NCI-H1436 treated with DMSO at 0.1 percent for 48 hours (cell line): ENCODE measurements at regions not wholly inside any gene's neighbourhood (a gene's known extent, or its start where the extent isn't known, plus 50 kb on each side); places are given as distances from the start of the nearest gene placed in this dataset.
"Not testable (repeated sequence)": the region's sequence is repeated elsewhere in the genome, so short reads cannot be mapped to it uniquely, and the experiment has no call there.

Experiments
- DNase-seq: peaks from one replicate; lab custom pipeline; 2025; lab: John Stamatoyannopoulos, UW

DNA sequence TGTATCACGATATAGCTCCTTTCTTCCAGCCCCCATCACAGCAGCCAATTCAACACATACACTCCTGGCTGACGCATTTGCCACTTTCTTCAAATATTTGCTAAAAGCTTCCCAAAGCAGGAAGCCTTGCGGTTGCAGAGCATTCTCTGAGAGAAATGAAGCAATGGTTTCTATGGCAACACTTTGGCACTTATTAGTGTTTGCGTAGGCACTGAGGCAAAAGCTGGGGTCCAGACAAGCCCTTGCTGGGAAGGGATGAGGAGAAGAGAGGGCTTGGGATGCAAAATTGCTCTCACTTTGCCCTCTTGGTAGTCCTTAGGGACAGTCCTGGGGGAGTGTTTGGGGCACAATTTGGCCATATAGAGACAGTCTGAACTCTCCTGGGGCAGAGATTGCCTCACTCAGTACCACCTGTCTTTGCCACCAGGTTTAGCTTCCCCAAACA is 55.0 kb upstream of the PAK3 start:
- DNase-seq = no peak

DNA sequence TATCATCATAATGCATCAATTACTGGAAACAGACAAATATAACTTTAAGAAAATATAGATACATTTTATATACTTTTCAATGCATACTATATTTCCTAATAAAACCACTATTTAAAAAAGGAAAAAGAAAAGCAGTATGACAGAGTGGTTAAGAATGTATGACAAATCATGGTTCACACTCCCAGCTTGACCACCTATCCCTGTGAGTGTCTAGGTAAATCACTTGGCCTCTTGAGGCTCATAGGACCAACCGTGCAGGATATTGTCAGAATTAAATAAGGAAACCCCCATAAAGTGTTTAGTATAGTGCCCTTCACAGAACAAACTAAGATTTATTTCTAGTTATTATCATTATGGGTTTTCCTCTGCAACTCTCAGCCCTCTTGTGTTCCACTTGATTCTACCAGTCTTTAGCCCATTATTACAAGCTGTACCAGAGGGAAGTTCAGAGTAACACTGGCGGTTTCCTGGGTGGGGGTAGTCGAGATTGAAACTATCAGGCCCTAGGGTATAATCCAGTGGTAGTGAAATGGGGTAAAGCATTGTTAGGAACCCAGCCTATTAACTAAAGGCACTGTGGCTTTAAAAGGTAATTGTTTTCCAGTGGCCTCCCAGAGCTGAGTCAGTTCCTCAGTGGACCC is 55.5 kb upstream of the PAK3 start:
- no peak for DNase-seq

DNA sequence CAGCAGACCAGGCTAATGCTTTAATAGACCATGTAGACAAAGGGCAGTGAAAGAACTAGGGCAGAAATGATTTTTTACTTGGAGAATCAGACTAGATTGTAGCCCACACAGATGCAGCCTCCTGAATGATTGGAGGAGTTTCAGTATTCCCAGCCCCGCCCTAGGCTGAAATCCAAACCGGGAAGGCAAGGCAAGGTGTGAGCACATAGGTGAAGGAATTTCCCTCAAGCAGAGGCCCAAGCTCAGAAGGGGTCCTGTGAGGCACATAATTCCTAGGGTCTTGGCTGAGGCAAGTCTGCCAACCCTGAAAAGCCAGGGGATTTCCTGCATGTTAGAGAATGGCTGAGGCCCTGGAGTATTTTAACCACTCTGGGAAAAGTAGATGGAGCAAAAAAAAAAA is 56.4 kb upstream of the PAK3 start:
- DNase-seq = no peak

DNA sequence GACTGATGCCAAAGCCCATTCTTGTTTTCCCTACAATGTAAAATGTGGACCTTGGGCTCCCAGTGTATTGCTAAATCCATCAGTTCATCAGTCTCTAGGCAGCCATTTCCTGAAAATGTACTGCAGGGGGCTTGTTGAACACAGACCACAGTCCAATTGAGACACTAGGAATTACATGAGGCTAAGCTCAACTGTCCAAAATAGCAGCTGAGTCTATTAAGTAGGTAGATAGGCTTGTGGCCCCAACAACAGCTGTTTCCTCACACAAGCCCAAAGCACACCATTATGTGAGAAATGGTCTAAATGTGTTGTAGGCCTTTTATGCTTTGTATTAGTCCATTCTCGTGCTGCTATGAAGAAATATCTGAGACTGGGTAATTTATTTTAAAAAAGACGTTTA is 60.0 kb upstream of the PAK3 start:
- no peak for DNase-seq

DNA sequence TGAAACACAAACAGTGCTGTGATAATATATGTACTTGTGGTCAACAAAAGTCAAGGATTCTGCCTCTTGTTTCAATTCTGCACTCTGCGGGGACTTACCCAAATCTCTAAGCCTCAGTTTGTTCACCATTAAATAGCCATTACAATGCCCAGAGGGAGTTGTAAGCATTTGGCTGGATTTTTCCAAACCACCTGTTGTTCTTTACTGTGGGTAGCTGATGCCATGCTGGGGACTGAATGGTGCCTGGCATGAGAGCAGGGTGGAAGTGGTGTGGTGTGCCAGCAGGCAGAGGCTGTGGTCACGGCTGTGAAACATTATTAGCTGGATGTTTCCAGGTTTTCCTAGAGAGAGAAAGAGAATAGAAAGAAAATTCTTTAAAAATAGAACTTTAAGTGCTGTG is 60.7 kb upstream of the PAK3 start:
- no peak for DNase-seq

DNA sequence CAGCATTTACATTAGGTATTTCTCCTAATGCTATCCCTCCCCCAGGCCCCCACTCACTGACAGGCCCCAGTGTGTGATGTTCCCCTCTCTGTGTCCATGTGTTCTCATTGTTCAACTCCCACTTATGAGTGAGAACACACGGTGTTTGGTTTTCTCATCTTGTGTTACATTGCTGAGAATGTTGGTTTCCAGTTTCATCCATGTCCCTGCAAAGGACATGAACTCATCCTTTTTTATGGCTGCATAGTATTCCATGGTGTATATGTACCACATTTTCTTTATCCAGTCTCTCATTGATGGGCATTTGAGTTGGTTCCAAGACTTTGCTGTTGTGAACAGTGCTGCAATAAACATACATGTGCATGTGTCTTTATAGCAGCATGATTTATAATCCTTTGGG is 73.0 kb upstream of the PAK3 start:
- DNase-seq = not testable (repeated sequence)

DNA sequence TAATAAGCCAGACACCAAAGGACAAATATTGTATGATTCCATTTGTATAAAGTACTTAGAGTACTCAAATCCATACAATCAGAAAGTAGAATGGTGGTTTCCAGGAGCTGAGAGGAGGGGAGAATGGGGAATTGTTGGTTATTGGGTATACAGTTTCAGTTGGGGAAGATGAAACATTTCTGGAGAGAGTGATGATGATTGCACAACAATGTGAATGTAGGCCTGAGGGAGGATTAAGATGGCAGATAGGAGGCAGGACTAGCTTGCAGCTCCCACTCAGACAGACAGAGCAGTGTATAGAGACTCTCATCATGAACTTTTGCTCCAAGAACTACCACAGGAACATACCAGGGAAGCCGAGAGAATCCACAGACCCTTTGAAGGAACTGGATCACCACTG is 75.7 kb upstream of the PAK3 start:
- no peak for DNase-seq

DNA sequence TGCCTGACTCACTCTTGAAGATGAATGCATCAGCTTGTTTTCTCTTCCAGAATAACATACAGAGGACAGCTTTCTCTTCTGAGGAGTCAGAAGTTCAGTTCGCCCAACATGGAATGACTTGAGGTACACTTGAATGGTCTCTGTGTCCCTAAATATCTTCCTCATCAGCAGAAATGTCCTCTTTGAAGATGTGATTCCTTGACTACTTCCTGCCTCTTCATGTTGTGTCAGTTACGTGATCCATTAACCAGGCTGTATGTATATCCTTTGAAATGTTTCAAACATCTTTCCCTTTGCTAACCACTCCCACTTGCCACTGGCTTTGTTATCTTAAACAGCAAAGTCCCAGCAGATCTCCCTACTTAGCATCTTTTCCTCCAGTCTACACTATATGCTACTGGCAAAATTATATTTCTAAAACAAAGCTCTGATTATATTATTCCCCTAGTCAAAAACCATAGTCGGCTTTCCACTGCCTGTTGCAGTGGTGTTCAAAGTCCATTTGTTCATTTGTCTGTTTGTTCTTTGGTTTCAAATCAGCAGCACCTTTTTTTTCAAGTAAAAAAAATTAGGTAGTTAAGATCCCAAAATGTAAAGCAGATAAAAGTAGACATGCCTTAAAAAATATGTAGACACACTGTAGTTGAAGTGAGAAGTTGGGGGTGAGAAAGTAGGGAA is 82.1 kb upstream of the PAK3 start:
- DNase-seq = no peak

DNA sequence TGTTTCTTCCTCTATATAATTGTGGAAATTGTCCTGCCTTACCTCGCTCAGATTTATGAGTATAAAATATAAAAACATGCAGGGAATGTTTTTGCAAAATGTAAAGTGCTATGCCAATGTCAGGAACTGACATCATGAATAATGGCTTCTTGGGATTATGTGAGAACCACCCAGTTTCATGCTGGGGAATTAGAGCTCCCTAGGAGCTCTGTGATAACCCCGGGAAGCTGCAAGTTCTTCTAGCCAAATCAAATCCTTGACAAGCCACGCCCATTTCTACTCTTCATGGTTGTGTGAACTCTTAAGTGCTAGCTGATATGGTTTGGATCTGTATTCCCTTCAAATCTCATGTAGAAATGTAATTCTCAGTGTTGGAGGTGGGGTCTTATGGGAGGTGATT is 85.9 kb upstream of the PAK3 start:
- DNase-seq = no peak

DNA sequence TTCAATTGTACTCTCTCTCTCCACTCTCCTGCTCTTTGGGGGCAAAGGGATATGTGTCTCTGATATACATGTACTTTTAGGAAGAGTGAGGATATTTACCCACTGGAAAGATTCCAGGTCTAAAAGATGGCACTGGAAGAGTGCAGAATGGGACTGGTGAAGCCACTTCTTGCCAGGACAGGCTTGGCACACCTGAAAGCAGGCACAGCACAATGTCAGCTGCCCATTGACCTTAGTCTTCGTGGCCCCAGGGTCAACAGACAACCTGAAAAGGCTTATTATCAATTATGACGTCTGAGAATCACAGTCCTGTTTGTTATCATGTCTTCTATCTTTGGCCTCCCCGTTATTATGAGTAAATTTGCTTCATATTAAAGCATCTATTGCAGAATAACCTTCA is 86.7 kb upstream of the PAK3 start:
- no peak for DNase-seq

DNA sequence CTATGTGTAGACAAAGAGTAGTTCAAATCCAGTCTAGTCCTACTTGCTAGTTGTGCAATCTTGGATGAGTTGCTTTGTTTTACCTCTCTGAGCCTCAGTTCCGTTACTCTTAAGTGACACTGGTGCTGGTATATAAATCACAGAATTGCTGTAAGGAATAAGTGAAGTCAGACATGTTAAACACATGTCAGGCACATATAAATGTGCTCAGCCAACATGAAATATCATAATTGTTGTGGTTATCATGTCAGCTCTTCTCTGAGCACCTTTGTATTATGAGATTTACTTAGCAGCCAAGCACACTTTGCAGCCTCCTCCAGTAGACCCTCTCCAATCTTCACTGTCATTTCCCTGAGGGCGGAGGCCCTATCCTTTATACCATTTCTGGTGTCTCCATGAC is 87.9 kb upstream of the PAK3 start:
- DNase-seq = no peak

DNA sequence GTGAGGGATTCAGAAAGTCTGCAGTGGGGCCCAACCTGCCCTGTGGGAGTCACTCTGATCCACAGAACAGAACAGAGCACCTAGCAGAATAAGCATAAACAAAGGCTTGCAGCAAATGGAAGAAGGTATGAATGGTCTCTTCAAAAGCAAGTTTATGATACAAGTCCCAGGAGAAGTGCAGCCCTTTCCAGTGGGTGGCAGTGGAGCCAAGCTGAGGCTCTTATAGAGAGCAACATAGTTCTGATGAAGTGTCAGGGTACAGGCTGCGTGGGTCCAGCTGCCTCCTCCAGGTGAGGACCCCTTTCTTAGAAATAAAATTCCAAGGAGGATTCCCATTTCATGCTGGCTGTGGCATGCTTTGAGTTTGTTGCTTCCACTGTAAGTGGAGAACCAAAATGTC is 88.8 kb upstream of the PAK3 start:
- no peak for DNase-seq

DNA sequence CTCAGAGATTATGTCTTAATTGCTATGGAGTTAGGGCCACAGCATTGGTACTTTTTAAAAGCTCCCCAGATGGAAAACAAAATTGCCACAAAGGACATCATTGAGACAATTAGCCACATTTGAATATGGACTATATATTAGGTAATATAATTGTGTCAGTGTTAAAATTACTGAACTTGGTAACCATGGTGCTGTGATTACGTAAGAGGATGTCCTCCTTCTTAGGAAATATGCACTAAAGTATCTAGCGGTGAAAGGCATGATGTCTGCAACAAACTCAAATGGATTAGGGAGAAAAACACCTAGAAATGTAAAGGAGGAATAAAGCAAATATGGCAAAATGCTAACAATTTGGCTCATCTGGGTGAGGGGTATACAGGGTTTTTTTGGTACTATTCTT is 89.9 kb upstream of the PAK3 start:
- no peak for DNase-seq

DNA sequence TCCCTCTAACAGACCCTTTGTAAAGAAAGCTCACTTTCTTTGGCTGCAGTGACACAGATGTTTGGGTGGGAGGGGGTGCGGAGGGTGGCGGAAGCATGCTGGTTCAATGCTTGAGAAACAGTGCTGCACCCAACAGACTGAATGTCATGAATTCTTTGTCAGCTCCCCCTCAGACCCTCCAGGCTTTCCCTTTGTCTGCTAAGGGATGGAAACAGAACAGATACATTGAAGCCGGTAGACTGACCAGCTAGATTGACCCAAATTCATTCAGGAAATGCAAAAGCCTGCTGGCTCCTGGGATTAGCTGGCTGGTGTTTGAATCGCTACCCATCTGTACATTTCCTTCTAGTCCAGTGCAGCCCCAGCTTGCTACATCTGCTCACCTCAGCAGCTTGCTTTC is 90.8 kb upstream of the PAK3 start:
- no peak for DNase-seq

DNA sequence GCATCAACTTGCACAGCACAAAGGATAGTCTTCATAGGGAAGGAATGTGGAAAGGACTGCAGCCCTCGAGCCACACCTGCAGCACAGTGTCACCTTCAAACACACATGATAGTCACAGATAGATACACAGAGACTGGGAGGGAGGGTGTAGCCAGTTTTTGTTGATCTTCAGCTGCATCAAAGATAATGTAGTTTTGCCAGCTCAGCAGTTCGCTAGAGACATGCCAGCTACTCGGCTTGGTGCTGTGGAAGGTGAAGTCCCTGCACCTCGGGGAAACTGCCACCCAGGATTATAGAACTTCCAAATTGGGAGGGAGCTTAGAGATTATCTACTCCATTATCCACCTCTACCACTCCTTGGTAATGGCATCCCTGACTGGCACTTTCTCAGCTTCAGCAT is 92.9 kb upstream of the PAK3 start:
- no peak for DNase-seq

DNA sequence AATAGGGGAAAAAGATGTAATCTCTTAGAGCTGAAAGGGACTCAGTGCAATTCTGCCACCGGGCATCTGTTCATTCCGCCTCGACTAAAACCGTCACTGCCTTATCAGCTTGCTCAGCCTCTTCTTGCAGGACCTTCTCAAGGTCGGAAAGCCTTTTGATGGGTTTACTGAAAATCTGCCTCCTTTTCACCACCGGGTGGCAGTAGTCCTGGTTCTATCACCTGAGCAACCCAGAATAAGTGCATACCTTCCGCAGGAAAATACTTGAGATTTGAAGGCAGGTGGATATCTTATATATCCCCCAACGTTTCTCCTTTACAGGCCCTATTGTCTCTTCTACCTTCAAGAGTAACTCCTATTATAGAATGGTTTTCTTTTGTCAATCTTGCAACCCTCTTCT is 103.4 kb upstream of the PAK3 start:
- no peak for DNase-seq

DNA sequence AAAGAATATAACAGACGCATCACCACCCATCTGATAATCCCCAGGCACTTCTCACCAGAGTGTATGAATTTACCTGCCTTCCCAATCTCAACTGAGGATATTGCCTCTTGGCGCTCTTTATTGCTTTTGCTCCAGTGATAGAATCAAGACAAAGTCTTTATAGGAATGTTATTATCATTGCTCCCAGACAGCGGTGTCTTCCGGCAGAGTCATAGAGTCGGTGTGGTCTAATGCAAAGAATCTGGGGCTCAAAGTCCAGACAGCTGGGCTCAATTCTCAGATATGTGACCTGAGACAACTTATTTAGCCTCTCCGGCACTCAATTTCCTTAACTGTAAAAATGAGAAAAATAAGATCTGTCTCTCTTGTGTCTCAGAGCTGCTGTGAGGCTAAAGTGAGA is 106.1 kb upstream of the PAK3 start:
- DNase-seq = no peak

DNA sequence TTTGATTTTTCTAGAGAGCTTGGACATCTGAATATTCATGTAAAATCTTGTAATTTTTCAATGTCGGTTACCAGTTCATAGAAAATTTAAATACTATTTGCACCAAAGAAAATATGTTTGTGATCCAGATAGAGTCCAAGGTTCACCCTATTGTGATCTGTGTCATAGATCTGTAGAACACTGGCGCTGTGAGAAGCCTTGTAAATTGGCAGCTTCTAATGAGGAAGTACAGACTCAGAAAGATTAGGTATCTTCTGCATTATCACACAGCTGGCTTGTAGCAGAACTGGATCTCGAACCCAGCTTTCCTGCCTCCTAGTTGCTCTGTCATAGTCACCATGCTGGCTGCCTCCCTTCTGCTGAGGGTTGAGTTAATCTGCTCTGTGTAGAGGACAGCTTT is 106.5 kb upstream of the PAK3 start:
- DNase-seq = no peak

DNA sequence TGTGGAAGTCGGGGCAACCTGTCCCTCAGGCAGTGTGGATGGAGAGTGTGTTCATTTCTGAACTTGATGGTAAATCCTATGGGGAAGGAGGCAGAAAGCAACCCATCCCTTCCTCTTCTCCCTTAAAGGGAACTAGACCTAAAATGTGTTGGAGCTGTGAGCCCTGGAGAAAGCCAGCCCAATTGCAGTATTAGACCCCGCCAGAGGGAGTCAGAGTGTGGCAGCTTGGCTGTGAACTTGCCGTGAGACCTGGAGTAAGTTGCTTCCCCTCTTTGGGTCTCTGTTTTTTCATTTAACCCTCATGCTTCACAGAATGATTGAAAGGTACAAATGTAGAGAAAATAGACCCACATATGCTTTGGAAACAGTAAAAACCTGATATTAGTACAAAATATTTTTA is 108.7 kb upstream of the PAK3 start:
- no peak for DNase-seq

DNA sequence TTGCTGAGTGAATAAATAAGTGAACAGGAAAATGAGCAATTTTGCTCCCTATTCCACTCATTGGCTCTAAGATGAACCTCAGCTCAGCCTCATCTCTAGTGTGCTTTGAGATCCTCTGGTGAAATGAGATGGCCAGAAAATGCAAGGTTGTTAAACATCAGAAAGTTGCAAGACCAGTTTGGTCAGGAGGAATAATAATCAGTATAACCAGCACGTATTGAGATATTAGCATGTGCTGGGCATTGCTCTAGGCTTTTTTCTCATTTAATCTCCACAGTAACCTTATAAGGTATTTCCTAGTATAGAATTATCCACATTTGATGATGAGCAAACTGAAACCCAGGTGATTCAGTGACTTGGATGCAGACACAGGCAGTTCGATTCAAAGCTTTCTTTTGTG is 110.5 kb upstream of the PAK3 start:
- DNase-seq = no peak

DNA sequence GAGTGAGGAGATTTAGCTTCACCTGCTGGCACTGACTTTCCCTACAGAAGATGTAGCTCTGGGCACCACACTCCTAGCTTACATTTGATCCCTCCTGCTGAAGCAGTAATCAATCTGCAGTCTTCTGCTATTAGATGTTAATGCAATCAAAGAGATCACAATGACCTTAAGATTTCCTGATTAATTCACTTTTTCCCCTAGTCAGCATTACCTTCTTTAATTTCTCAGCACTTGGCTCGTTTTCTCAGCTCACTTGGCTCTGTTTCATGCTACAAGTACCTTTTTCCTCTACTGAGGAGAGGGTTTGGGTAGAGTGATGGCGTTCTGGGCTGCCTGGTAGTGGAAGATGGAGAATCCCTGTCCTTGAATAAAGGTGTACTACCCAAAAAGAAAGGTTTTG is 113.0 kb upstream of the PAK3 start:
- no peak for DNase-seq

DNA sequence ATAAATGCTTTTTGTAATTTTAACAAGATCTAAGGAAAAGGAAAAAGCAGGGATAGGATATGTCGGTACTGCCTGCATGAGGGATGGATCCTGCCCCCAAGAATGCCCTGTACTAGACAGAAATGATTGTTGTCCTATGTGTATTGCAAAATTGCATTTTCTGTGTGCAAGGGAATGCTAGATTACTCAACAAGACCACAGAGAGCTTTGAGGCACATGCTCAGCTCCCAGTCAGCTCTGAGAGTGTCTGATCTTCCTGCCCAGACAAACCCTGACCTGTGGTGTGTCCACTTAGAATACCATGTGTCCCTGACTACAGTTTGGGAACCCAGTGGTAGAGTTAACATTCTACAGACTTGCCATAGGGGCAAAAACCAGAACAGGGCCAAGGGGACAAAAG is 129.2 kb upstream of the PAK3 start:
- no peak for DNase-seq

DNA sequence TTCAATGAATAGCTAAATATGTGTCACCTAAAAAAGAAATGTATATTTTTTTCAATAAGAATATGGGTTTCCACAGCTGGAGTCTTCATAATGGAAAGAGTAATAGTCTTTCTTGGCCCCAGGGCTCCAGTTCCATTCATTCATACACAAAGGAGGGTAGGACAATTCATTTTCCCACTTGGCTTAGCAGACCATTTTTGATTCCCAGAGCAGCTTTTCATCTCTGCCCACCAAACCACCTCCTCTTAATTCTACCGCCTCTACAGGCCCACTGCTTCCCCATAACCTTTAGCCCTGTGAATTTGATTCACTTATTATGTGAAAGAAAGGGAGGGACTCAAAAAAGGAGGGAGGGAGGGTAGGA is 129.9 kb upstream of the PAK3 start:
- DNase-seq = no peak

DNA sequence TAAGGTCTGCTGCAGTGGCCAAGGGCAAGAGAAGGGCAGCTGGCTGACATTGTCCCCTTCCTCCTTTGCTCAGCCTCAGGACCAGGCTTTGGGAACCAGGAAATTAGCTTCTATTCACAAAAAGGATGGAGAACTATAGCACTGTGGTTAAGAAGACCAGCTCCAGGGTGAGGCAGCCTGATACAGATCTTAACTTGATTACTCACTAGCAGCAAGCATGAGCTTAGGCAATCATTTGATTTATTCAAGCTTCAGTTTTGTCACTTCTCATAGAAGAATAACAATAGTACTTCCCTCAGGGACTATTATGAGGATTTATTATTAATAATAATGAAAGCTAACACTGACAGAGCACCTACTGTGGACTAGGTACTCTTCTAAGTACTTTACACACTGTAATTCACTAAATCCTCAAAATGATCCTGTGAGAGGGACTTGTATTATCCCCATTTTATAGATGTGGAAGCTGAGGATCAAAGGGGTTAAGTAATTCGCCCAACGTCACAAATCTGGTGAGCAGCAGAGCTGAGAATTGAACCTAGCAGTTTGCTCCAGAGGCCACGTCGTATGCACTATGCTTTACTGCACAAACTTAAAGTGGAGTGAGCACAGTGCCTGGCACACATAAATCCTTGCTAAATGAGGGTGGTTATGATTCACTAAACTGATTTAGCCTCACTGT is 130.4 kb upstream of the PAK3 start:
- DNase-seq = no peak
